Esophagus muscularis mucosa (tissue), 4 donors: ENCODE measurements at regions not wholly inside any gene's neighbourhood (a gene's known extent, or its start where the extent isn't known, plus 50 kb on each side); places are given as distances from the start of the nearest gene placed in this dataset.

Experiments used
- EP300 ChIP-seq: sonication (generic); formaldehyde crosslinking; IDR thresholded peaks from one replicate; pipeline ENCODE4 v1.6.1; 2017; ENCODE audit warnings: antibody characterized with exemption
- POLR2A ChIP-seq: fragments of 450-650 bp; IDR thresholded peaks from one replicate; pipeline ENCODE4 v1.6.1; 2017; ENCODE audit warnings: antibody characterized with exemption, moderate library complexity, mild to moderate bottlenecking, low read depth
- POLR2AphosphoS5 ChIP-seq, 2 donors: sonication (generic); formaldehyde crosslinking; IDR thresholded peaks; one replicate each; pipeline ENCODE4 v1.6.1; 2017; ENCODE audit warnings: antibody characterized with exemption in 2 of 2
- TF ChIP-seq, protein P1 (sequence below), 3 experiments: fragments of 200-600 bp in 2 of 3; fragments of 450-650 bp in 1 of 3; sonication (generic) in 2 of 3; IDR thresholded peaks; one replicate each; pipeline ENCODE4 v1.5.1; 2017 to 2019; ENCODE audit warnings: antibody characterized with exemption in 3 of 3, mild to moderate bottlenecking in 2 of 3, moderate library complexity in 1 of 3

GRCh38 chr1:109818271-109818987 lies 54.7 kb upstream of the EPS8L3 start:
- TF ChIP-seq, protein P1, sequence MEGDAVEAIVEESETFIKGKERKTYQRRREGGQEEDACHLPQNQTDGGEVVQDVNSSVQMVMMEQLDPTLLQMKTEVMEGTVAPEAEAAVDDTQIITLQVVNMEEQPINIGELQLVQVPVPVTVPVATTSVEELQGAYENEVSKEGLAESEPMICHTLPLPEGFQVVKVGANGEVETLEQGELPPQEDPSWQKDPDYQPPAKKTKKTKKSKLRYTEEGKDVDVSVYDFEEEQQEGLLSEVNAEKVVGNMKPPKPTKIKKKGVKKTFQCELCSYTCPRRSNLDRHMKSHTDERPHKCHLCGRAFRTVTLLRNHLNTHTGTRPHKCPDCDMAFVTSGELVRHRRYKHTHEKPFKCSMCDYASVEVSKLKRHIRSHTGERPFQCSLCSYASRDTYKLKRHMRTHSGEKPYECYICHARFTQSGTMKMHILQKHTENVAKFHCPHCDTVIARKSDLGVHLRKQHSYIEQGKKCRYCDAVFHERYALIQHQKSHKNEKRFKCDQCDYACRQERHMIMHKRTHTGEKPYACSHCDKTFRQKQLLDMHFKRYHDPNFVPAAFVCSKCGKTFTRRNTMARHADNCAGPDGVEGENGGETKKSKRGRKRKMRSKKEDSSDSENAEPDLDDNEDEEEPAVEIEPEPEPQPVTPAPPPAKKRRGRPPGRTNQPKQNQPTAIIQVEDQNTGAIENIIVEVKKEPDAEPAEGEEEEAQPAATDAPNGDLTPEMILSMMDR (IDR thresholded peaks at IDR 0.05): no peak
- TF ChIP-seq POLR2AphosphoS5 (IDR thresholded peaks at IDR 0.05) (no peak), POLR2A (no peak), EP300 (no peak)
